IPS-20b (cell line): ENCODE measurements at regions not wholly inside any gene's neighbourhood (a gene's known extent, or its start where the extent isn't known, plus 50 kb on each side); places are given as distances from the start of the nearest gene placed in this dataset.
"Not testable (repeated sequence)": the region's sequence is repeated elsewhere in the genome, so short reads cannot be mapped to it uniquely, and the experiment has no call there.

Experiments
- H3K27ac ChIP-seq: one replicate; pipeline ENCODE4 v1.5.1; 2013; ENCODE audit warnings: low read length
- H3K27me3 ChIP-seq: 2 replicates; pipeline ENCODE4 v1.6.1; 2013; ENCODE audit warnings: mild to moderate bottlenecking, low read length, inconsistent platforms; ENCODE audit not compliant: insufficient read depth
- H3K36me3 ChIP-seq: 2 replicates; pipeline ENCODE4 v1.6.1; 2013; ENCODE audit warnings: low read depth, mild to moderate bottlenecking, inconsistent platforms, low read length, moderate library complexity; ENCODE audit not compliant: insufficient read depth
- H3K4me1 ChIP-seq: 2 replicates; pipeline ENCODE4 v1.6.1; 2013; ENCODE audit warnings: mild to moderate bottlenecking, control low read depth, inconsistent platforms, low read length, moderate library complexity; ENCODE audit not compliant: insufficient read depth
- H3K4me3 ChIP-seq: 2 replicates; pipeline ENCODE4 v1.5.1; 2013; ENCODE audit warnings: mild to moderate bottlenecking, low read length, inconsistent platforms
- H3K9ac ChIP-seq: 2 replicates; pipeline ENCODE4 v1.6.1; 2013; ENCODE audit warnings: low read depth, mild to moderate bottlenecking, inconsistent platforms, low read length, moderate library complexity
- H3K9me3 ChIP-seq: 2 replicates; pipeline ENCODE4 v1.6.1; 2013; ENCODE audit warnings: mild to moderate bottlenecking, low read depth, low read length, inconsistent platforms; ENCODE audit not compliant: insufficient read depth

DNA sequence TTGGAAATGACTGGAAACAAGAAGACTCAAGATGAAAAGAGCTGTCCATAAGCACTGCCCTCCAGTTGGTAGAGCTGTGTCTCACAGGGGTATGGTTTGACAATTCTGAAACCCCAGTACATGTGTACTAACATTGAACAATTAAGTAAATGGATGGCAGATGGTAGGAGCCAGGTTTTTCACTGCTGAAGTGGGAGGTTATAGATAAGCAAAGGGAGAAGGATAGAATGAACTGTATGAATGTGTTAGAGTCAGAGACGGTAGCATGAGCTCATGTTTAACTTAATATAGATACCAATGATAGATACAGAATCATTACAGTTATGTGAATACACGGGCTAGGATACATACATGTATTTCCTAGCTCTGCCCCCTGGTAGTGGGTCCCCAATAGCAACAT, 95.0 kb upstream of the SIRPA start:
- Histone ChIP-seq H3K9ac (no peak overlapping the region), H3K27me3 (peaks cover 30% of the 10 kb centered on the region), H3K27ac (no peak overlapping the region), H3K4me3 (no peak overlapping the region), H3K4me1 (peaks cover 9% of the 10 kb centered on the region; the same call in 1 of the 2 replicates), H3K9me3 (no peaks in the 10 kb centered on the region), H3K36me3 (no peaks in the 10 kb centered on the region)

DNA sequence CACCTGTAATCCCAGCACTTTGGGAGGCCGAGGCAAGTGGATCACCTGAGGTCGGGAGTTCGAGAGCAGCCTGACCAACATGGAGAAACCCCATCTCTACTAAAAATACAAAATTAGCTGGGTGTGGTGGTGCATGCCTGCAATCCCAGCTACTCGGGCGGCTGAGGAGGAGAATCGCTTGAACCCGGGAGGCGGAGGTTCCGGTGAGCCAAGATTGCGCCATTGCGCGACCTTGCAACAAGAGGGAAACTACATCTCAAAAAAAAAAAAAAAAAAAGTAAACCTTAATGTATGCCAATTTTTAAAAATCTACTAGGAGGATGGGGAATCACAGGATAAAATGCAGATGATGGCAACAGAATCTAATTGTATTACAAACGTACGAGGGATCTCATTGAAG, 95.5 kb upstream of the SIRPA start:
- H3K36me3 ChIP-seq, H3K9ac ChIP-seq, H3K9me3 ChIP-seq, H3K4me3 ChIP-seq, H3K4me1 ChIP-seq, H3K27ac ChIP-seq: not testable (repeated sequence)
- peaks cover 25% of the 10 kb centered on the region for H3K27me3 ChIP-seq

GRCh38 chr20:1798982-1799381, 96.2 kb upstream of the SIRPA start:
- H3K4me3 ChIP-seq = no peak overlapping the region
- no peaks in the 10 kb centered on the region for H3K36me3 ChIP-seq
- no peak overlapping the region for H3K9ac ChIP-seq
- peaks cover 4% of the 10 kb centered on the region; the same call in 1 of the 2 replicates for H3K4me1 ChIP-seq
- H3K27me3 ChIP-seq = peaks cover 18% of the 10 kb centered on the region
- H3K27ac ChIP-seq = no peak overlapping the region
- H3K9me3 ChIP-seq = no peaks in the 10 kb centered on the region

DNA sequence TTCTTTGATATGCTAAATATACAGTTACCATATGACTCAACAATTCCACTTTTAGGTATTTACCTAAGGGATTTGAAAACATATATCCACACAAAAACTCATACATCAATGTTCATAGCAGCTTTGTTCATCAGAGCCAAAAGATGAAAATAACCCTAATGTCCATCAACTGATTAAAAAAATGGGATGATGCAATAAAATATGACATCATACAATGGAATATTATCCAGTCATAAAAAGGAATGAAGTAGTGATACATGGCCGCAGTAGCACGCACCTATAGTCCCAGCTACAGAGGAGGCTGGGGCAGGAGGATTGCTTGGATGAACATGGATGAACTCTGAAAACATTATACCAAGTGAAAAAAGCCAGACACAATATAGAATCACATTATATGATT, 101.4 kb upstream of the SIRPA start:
- Histone ChIP-seq H3K36me3 (no peaks in the 10 kb centered on the region), H3K4me3 (no peak overlapping the region), H3K27me3 (peaks cover 5% of the 10 kb centered on the region), H3K4me1 (no peaks in the 10 kb centered on the region), H3K27ac (no peak overlapping the region), H3K9ac (no peak overlapping the region), H3K9me3 (no peaks in the 10 kb centered on the region)

- Histone ChIP-seq H3K4me1 (no peaks in the 10 kb centered on the region), H3K4me3 (no peak overlapping the region), H3K9me3 (no peaks in the 10 kb centered on the region), H3K27me3 (peaks cover 10% of the 10 kb centered on the region), H3K9ac (no peak overlapping the region), H3K27ac (no peak overlapping the region), H3K36me3 (no peaks in the 10 kb centered on the region)
Observed at GRCh38 chr20:1792274-1792673, 102.9 kb upstream of the SIRPA start.

- Histone ChIP-seq H3K9me3 (no peaks in the 10 kb centered on the region), H3K27me3 (peaks cover 11% of the 10 kb centered on the region), H3K9ac (no peak overlapping the region), H3K27ac (no peak overlapping the region), H3K4me3 (no peak overlapping the region), H3K36me3 (no peaks in the 10 kb centered on the region), H3K4me1 (no peaks in the 10 kb centered on the region)
Observed at GRCh38 chr20:1790386-1790785, 104.8 kb upstream of the SIRPA start.

DNA sequence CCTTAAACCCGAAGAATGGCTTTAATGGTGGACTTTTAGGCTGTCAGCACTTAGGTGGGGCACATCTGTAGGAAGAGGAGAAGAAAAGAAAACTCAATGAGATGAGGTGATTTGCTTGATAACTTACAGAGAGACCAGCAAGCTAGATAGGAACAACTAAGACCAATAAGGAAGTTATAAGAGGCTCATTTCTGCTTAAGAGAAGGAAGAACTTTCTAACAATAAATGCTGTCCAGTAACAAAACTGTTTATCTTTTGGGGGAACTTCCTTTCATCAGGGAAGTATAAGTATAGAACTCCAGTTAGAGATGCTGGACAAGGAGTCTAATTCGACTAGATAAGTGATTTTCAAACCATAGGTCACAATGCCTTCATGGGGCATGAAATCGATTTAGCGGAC, 107.2 kb upstream of the SIRPA start:
- Histone ChIP-seq H3K4me1 (no peaks in the 10 kb centered on the region), H3K27me3 (peaks cover 11% of the 10 kb centered on the region), H3K4me3 (no peak overlapping the region), H3K9ac (no peak overlapping the region; the same call in 1 of the 2 replicates), H3K9me3 (no peaks in the 10 kb centered on the region), H3K27ac (no peak overlapping the region), H3K36me3 (no peaks in the 10 kb centered on the region)

DNA sequence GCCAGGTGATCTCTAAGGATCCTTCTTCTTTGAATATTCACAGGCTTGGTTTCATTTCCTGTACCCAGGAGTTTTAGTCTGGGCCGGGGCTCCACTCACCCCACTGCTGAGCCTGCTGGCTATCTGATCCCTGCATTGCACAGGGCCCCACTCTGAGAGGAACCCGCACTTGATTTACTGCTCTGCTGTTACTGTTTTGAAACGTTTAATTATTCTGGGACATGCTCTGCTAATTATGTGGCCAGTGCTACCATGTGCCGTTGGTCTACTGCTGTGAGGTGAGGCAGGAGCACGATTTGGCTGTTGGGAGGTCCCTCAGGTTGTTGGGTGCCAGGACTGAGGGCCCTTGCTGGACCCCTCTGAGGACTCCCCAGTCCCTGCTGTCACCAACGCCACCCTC, 108.7 kb upstream of the SIRPA start:
- Histone ChIP-seq H3K27ac (no peak overlapping the region), H3K9ac (no peak overlapping the region), H3K27me3 (peaks cover 11% of the 10 kb centered on the region), H3K9me3 (no peaks in the 10 kb centered on the region), H3K4me1 (no peaks in the 10 kb centered on the region), H3K36me3 (no peaks in the 10 kb centered on the region), H3K4me3 (no peak overlapping the region)

DNA sequence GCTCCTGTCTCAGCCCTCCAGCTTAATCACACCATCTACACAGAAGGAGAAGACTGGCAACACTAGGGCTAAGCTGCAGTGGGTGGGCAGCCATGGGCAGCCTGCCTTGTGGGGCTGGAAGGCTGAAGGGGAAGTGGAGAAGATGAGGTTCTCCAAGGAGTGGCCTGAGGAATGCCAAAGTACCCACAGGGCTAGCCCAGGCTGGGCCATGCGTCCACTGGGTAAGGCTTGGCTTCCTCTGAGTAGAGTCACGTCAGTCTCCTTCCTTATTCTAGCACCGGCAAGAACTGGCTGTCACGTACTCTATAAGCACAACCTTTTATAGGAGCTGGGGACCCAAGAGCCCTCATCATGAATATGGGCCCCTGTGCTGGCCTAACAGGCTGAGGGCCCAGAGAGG, 110.6 kb upstream of the SIRPA start:
- no peak overlapping the region for H3K9ac ChIP-seq
- H3K4me3 ChIP-seq = no peak overlapping the region
- no peaks in the 10 kb centered on the region for H3K36me3 ChIP-seq
- H3K9me3 ChIP-seq = no peaks in the 10 kb centered on the region
- no peaks in the 10 kb centered on the region for H3K4me1 ChIP-seq
- peaks cover 5% of the 10 kb centered on the region; the same call in 1 of the 2 replicates for H3K27me3 ChIP-seq
- H3K27ac ChIP-seq = no peak overlapping the region

DNA sequence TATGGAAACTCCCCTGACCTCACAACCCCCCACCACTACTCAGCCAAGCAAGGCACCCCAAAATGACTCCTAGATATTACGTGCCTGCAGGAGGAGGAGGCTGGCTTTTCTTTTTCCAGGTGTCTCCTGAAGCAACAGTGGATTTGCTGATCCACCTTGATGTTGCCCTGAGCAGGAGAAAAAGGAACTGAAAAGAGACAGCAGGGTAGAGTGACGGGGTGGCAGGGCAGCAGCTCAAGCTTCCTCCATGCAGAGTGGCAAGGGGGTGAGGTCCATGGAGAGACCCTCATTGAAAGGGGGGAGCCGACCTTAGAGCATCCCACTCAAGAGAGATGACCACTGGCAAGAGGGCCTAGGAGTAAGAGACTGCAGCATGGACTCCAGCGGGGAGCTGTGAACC, 112.0 kb upstream of the SIRPA start:
- H3K36me3 ChIP-seq = no peaks in the 10 kb centered on the region
- peaks cover 8% of the 10 kb centered on the region for H3K27me3 ChIP-seq
- no peak overlapping the region for H3K4me3 ChIP-seq
- H3K4me1 ChIP-seq = no peaks in the 10 kb centered on the region
- H3K9me3 ChIP-seq = no peaks in the 10 kb centered on the region
- no peak overlapping the region for H3K9ac ChIP-seq
- H3K27ac ChIP-seq = no peak overlapping the region

GRCh38 chr20:1782181-1782580, 113.0 kb upstream of the SIRPA start:
- no peaks in the 10 kb centered on the region for H3K9me3 ChIP-seq
- no peak overlapping the region for H3K27ac ChIP-seq
- no peak overlapping the region for H3K9ac ChIP-seq
- H3K36me3 ChIP-seq = no peaks in the 10 kb centered on the region
- no peak overlapping the region for H3K4me3 ChIP-seq
- peaks cover 3% of the 10 kb centered on the region; the same call in 1 of the 2 replicates for H3K4me1 ChIP-seq
- peaks cover 8% of the 10 kb centered on the region for H3K27me3 ChIP-seq

GRCh38 chr20:1779567-1779966, 115.6 kb upstream of the SIRPA start:
- Histone ChIP-seq H3K27ac (no peak overlapping the region), H3K9me3 (no peaks in the 10 kb centered on the region), H3K27me3 (peaks cover 8% of the 10 kb centered on the region), H3K36me3 (no peaks in the 10 kb centered on the region), H3K9ac (no peak overlapping the region), H3K4me3 (no peak overlapping the region), H3K4me1 (peaks cover 13% of the 10 kb centered on the region; the same call in 1 of the 2 replicates)

DNA sequence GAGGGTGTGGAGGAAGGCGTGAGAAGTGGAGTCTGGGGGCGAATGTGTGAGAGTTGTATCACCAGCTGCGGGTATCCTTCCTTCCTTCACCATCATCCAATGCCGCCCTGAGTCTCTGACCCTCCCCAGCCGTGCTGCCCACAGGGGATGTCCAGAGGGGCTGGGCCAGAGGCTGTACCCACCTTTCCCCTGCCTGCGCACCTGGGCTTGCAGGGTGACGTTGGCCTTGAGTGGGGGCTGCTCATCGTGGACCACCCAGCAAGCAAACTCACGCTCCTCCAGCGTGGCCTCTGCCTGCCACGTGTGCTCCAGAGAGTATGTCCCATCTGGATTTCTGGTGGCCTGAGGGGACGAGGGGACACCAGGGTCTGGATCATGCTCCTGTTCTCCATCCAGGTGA, 116.9 kb upstream of the SIRPA start:
- no peak overlapping the region for H3K9ac ChIP-seq
- H3K36me3 ChIP-seq = no peaks in the 10 kb centered on the region
- peaks cover 8% of the 10 kb centered on the region for H3K27me3 ChIP-seq
- H3K27ac ChIP-seq = no peak overlapping the region
- H3K4me3 ChIP-seq = no peak overlapping the region
- peaks cover 13% of the 10 kb centered on the region; the same call in 1 of the 2 replicates for H3K4me1 ChIP-seq
- no peaks in the 10 kb centered on the region for H3K9me3 ChIP-seq
